ENCODE measurements at regions not wholly inside any gene's neighbourhood (a gene's known extent, or its start where the extent isn't known, plus 50 kb on each side); places are given as distances from the start of the nearest gene placed in this dataset.

DNA sequence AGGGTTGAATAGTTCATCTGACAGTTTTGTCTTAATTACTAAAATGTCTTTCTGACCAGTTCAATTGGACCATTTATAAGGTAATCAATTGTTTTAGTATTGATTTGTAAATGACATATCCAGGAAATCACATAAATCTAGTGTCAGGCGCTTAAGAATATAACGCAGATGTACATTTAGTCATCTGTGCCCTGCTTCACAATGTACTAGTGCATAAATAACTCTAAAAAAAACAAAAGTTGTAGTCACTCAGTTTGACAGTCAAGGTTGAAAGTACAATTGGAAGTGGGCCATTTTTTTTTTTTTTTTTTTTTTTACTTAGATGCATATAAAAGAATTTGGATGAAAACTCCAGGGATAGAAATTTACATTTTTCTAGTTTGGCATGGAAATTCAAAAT, 490.4 kb downstream of the PTPRC start:
- no peak overlapping the region for H3K27ac ChIP-seq
- no peaks in the 10 kb centered on the region for H3K4me1 ChIP-seq
- Mint-ChIP-seq H3K4me1 (no peaks in the 10 kb centered on the region), H3K9me3 (no peaks in the 10 kb centered on the region), H3K27ac (no peak overlapping the region), H3K27me3 (ENCODE audit: insufficient read depth, low read depth) (peaks cover 4% of the 10 kb centered on the region), H3K4me3 (no peak overlapping the region), H3K36me3 (no peaks in the 10 kb centered on the region)
- TF ChIP-seq CTCF (IDR thresholded peaks at IDR 0.05) (no peak), EZH2phosphoT487 (IDR thresholded peaks at IDR 0.05) (no peak), EZH2 (IDR thresholded peaks at IDR 0.05) (no peak)
- H3K9me3 ChIP-seq (ENCODE audit: low read depth): no peaks in the 10 kb centered on the region
- no peak overlapping the region for H2AFZ ChIP-seq (replicated peaks)
- no peaks in the 10 kb centered on the region for H3K27me3 ChIP-seq
- H3K9ac ChIP-seq: no peak overlapping the region
- H3K4me2 ChIP-seq: no peak overlapping the region
- H3F3A ChIP-seq (ENCODE audit: low read depth): no peaks in the 10 kb centered on the region
- H3K79me2 ChIP-seq (ENCODE audit: low read depth): no peaks in the 10 kb centered on the region
- no peak overlapping the region for H3K4me3 ChIP-seq
- H4K20me1 ChIP-seq (ENCODE audit: low read depth): no peaks in the 10 kb centered on the region
- H3K36me3 ChIP-seq: no peaks in the 10 kb centered on the region
- no peak for DNase-seq (ENCODE audit: low spot score)

- TF ChIP-seq EZH2phosphoT487 (IDR thresholded peaks at IDR 0.05) (no peak), EZH2 (IDR thresholded peaks at IDR 0.05) (no peak), CTCF (IDR thresholded peaks at IDR 0.05) (no peak)
- Histone ChIP-seq H3K79me2 (ENCODE audit: low read depth) (no peaks in the 10 kb centered on the region), H3K4me1 (no peaks in the 10 kb centered on the region)
Observed at GRCh38 chr1:199132006-199132405, 493.2 kb downstream of the PTPRC start.

DNA sequence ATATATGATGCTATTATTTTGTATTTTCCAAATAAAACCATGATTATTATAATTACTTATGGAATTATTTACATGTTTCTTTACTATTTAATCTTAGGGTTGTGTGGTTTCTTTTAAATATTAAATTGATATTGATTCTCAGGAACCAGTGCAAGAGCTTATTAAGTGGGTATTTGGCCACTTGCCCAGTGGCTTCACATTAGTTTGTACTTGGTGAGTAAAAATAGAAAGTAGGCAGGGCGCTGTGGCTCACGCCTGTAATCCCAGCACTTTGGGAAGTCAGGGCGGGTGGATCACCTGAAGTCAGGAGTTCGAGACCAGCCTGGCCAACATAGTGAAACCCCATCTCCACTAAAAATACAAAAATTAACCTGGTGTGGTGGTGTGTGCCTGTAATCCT, 497.1 kb downstream of the PTPRC start:
- H3K9ac ChIP-seq: no peak overlapping the region
- H3K27ac ChIP-seq: no peak overlapping the region
- H3F3A ChIP-seq (ENCODE audit: low read depth): no peaks in the 10 kb centered on the region
- Mint-ChIP-seq H3K27ac (no peak overlapping the region), H3K4me3 (no peak overlapping the region), H3K4me1 (no peaks in the 10 kb centered on the region), H3K27me3 (ENCODE audit: insufficient read depth, low read depth) (peaks cover 3% of the 10 kb centered on the region), H3K9me3 (no peaks in the 10 kb centered on the region), H3K36me3 (no peaks in the 10 kb centered on the region)
- no peak overlapping the region for H2AFZ ChIP-seq (replicated peaks)
- no peak for DNase-seq (ENCODE audit: low spot score)
- TF ChIP-seq EZH2 (IDR thresholded peaks at IDR 0.05): no peak
- no peak for TF ChIP-seq CTCF (IDR thresholded peaks at IDR 0.05)
- TF ChIP-seq EZH2phosphoT487 (IDR thresholded peaks at IDR 0.05): no peak
- H4K20me1 ChIP-seq (ENCODE audit: low read depth): no peaks in the 10 kb centered on the region
- H3K9me3 ChIP-seq (ENCODE audit: low read depth): no peaks in the 10 kb centered on the region
- H3K4me1 ChIP-seq: no peaks in the 10 kb centered on the region
- H3K4me3 ChIP-seq: no peak overlapping the region
- no peaks in the 10 kb centered on the region for H3K27me3 ChIP-seq
- no peaks in the 10 kb centered on the region for H3K36me3 ChIP-seq
- no peaks in the 10 kb centered on the region for H3K79me2 ChIP-seq (ENCODE audit: low read depth)
- H3K4me2 ChIP-seq: no peak overlapping the region

More at GRCh38 chr1:199132006-199132405, 493.2 kb downstream of the PTPRC start:
- H3K27me3 ChIP-seq: no peaks in the 10 kb centered on the region
- H2AFZ ChIP-seq (replicated peaks): peak overlapping the region; percentile 57
- no peak overlapping the region for H3K27ac Mint-ChIP-seq
- no peaks in the 10 kb centered on the region for H3K9me3 ChIP-seq (ENCODE audit: low read depth)
- no peaks in the 10 kb centered on the region for H3F3A ChIP-seq (ENCODE audit: low read depth)
- H3K4me3 ChIP-seq: no peak overlapping the region
- no peak overlapping the region for H3K4me3 Mint-ChIP-seq
- DNase-seq (ENCODE audit: low spot score): no peak
- no peaks in the 10 kb centered on the region for H3K36me3 ChIP-seq
- no peaks in the 10 kb centered on the region for H3K9me3 Mint-ChIP-seq
- no peaks in the 10 kb centered on the region for H4K20me1 ChIP-seq (ENCODE audit: low read depth)
- no peak overlapping the region for H3K27ac ChIP-seq
- no peak overlapping the region for H3K9ac ChIP-seq
- no peak overlapping the region for H3K4me2 ChIP-seq
- H3K36me3 Mint-ChIP-seq: no peaks in the 10 kb centered on the region
- peaks cover 2% of the 10 kb centered on the region for H3K27me3 Mint-ChIP-seq (ENCODE audit: insufficient read depth, low read depth)
- H3K4me1 Mint-ChIP-seq: no peaks in the 10 kb centered on the region

All from neural progenitor cell (in vitro differentiated cells).